PFSK-1 (cell line): ENCODE measurements at regions not wholly inside any gene's neighbourhood (a gene's known extent, or its start where the extent isn't known, plus 50 kb on each side); places are given as distances from the start of the nearest gene placed in this dataset.

ENCODE experiments used
- POLR2AphosphoS5 ChIP-seq: IDR thresholded peaks from 2 replicates; pipeline ENCODE4 v1.6.1; 2012; ENCODE audit warnings: low read depth, mild to moderate bottlenecking, control low read depth, low read length, moderate library complexity
- REST ChIP-seq, 2 experiments: IDR thresholded peaks; 2 replicates each; pipeline versions ENCODE4 v1.6.1 to v1.8.0; 2011 to 2012; ENCODE audit warnings: low read depth in 2 of 2, low read length in 2 of 2, control low read depth in 1 of 2, inconsistent platforms in 1 of 2, mild to moderate bottlenecking in 1 of 2, moderate library complexity in 1 of 2; ENCODE audit not compliant: insufficient read depth in 1 of 2
- SIN3A ChIP-seq: IDR thresholded peaks from 2 replicates; pipeline ENCODE4 v1.6.1; 2012; ENCODE audit warnings: mild to moderate bottlenecking, low read length, moderate library complexity, borderline replicate concordance; ENCODE audit not compliant: insufficient read depth
- TAF1 ChIP-seq: IDR thresholded peaks from 2 replicates; pipeline ENCODE4 v1.6.1; 2012; ENCODE audit warnings: low read length, control low read depth, borderline replicate concordance; ENCODE audit not compliant: insufficient read depth

DNA sequence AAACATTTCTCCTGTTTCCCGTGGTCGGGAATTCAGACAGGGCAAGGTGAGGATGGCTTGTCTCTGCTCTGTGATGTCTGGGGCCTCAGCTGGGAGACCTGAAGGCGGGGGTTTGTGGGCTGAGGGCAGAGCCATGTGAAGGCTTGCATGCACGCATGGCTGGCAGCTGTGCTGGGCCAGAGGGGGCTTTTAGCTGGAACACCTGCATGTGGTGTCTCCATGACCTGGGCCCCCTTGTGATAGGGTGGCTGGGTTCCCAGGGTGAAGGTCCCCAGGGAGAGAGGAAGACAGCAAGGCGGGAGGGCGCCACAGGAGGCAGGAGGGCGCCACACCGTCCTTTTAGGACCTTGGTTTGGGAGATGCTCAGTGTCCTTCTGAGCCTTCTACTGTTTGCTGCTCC, 101.6 kb upstream of the PRR23E start:
- TF ChIP-seq POLR2AphosphoS5, result no peak
- no peak for TF ChIP-seq TAF1
- TF ChIP-seq SIN3A, result no peak
- no peak for TF ChIP-seq REST (IDR thresholded peaks at IDR 0.05; ENCODE audit: insufficient read depth in 1 of 2, low read depth in 2 of 2, low read length in 2 of 2)
